Thyroid gland (tissue), 4 donors: ENCODE measurements at regions not wholly inside any gene's neighbourhood (a gene's known extent, or its start where the extent isn't known, plus 50 kb on each side); places are given as distances from the start of the nearest gene placed in this dataset.

ENCODE experiments used
- DNase-seq, 2 donors: peaks; one replicate each; pipeline ENCODE4 v3.0.0-alpha.2; 2019
- H3K27ac ChIP-seq, 3 donors: fragments of 200-600 bp; sonication (generic); 1 replicate in 2 of 3; 2 replicates in 1 of 3; pipeline ENCODE4 v1.5.1; 2016 to 2019; ENCODE audit warnings: mild to moderate bottlenecking in 1 of 3, moderate library complexity in 1 of 3
- H3K27me3 ChIP-seq: fragments of 200-600 bp; sonication (generic); one replicate; pipeline ENCODE4 v1.5.1; 2019
- H3K36me3 ChIP-seq, 2 donors: fragments of 200-600 bp; sonication (generic); one replicate each; pipeline ENCODE4 v1.5.1; 2016 to 2019
- H3K4me1 ChIP-seq, 2 donors: fragments of 200-600 bp; sonication (generic); one replicate each; pipeline ENCODE4 v1.5.1; 2017 to 2019
- H3K4me3 ChIP-seq, 3 donors: fragments of 200-600 bp; sonication (generic); replicated peaks in 1 of 3; 1 replicate in 2 of 3; 2 replicates in 1 of 3; pipeline ENCODE4 v1.5.1; 2016; ENCODE audit warnings: mild to moderate bottlenecking in 1 of 3
- H3K9me3 ChIP-seq: fragments of 200-600 bp; sonication (generic); one replicate; pipeline ENCODE4 v1.5.1; 2017
- POLR2A ChIP-seq, 2 donors: fragments of 450-650 bp; IDR thresholded peaks; one replicate each; pipeline ENCODE4 v1.6.1; 2017; ENCODE audit warnings: antibody characterized with exemption in 2 of 2, mild to moderate bottlenecking in 2 of 2, moderate library complexity in 1 of 2
- WGBS, 2 donors: methylation state at CpG; one replicate each; pipeline ENCODE4 v1.1.5; 2017; 5-methylcytosine and 5-hydroxymethylcytosine counted together
- intact Hi-C: fragments of 100-400 bp; cut with DNase I; formaldehyde crosslinking; loops from one replicate; pipeline ENCODE4 v1.15.1; 2023
- TF ChIP-seq, protein P1 (sequence below), 6 experiments: fragments of 200-600 bp in 3 of 6; fragments of 450-650 bp in 3 of 6; sonication (generic) in 3 of 6; IDR thresholded peaks; one replicate each; pipeline ENCODE4 v1.5.1; 2016 to 2019; ENCODE audit warnings: antibody characterized with exemption in 6 of 6, mild to moderate bottlenecking in 2 of 6, inconsistent platforms in 1 of 6, moderate library complexity in 1 of 6

DNA sequence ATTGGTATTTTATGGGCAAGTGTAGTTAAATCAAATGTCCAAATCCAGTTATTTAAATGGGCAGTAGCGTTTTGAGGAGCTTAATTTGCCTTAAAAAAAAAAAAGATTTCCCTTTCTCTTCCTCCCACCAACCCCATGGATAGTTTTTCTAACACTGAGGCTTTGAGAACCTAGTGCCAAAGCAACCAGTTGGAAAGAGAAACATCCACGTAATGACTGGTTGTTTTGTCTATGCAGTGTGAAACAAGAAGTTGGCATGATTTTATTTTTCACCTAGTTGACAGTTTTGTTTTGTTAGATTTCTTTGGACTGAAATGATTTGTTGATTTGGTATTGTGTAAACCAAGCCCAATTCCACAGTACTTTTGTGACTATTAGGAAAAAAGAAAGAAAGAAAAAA lies 170.0 kb downstream of the SOX2 start:
- Histone ChIP-seq H3K27ac (no peak overlapping the region), H3K36me3 (no peaks in the 10 kb centered on the region), H3K4me3 (no peak overlapping the region), H3K9me3 (no peaks in the 10 kb centered on the region), H3K27me3 (no peaks in the 10 kb centered on the region), H3K4me1 (peaks cover 0 to 10% of the 10 kb centered on the region in 2 donors)
- intact Hi-C loops, result no loop called here
- no peak for DNase-seq
- WGBS, 2 donors, result 18 to 24% methylated on average over 2 of the region's 2 CpGs
- no peak for TF ChIP-seq POLR2A (IDR thresholded peaks at IDR 0.05)
- TF ChIP-seq, protein P1, sequence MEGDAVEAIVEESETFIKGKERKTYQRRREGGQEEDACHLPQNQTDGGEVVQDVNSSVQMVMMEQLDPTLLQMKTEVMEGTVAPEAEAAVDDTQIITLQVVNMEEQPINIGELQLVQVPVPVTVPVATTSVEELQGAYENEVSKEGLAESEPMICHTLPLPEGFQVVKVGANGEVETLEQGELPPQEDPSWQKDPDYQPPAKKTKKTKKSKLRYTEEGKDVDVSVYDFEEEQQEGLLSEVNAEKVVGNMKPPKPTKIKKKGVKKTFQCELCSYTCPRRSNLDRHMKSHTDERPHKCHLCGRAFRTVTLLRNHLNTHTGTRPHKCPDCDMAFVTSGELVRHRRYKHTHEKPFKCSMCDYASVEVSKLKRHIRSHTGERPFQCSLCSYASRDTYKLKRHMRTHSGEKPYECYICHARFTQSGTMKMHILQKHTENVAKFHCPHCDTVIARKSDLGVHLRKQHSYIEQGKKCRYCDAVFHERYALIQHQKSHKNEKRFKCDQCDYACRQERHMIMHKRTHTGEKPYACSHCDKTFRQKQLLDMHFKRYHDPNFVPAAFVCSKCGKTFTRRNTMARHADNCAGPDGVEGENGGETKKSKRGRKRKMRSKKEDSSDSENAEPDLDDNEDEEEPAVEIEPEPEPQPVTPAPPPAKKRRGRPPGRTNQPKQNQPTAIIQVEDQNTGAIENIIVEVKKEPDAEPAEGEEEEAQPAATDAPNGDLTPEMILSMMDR (IDR thresholded peaks at IDR 0.05), result no peak

- DNase-seq, result no peak
- WGBS, 2 donors, result 88 to 91% methylated on average over 6 of the region's 6 CpGs
These were observed 174.3 kb downstream of the SOX2 start for GRCh38 chr3:181885868-181886630.

DNA sequence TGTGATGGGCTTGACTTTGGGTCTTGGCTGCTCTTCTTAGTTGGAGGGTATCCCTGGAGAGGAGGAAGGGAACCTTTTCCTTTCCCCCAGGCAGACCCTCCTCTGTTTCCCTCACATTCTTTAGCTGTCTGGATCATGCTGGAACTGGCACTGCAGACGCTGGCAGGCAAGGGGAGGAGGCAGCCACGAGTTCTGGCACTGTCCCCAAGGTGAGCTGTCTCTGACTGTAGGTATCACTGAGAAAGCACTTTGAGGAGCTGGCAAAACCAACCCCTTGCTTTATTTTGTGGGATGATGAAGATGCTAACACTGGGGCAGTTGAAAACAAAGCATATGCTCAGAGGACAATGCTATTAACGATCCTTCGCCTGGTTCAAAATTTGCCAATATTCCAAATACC lies 175.0 kb downstream of the SOX2 start:
- Histone ChIP-seq H3K4me3 (no peak overlapping the region), H3K27ac (no peak overlapping the region), H3K9me3 (no peaks in the 10 kb centered on the region), H3K36me3 (no peaks in the 10 kb centered on the region), H3K4me1 (peaks cover 0 to 4% of the 10 kb centered on the region in 2 donors), H3K27me3 (no peaks in the 10 kb centered on the region)
- 59 to 65% methylated on average over 4 of the region's 4 CpGs for WGBS, 2 donors
- DNase-seq, result no peak
- intact Hi-C loops, result no loop called here
- no peak for TF ChIP-seq POLR2A (IDR thresholded peaks at IDR 0.05)
- TF ChIP-seq, protein P1 (IDR thresholded peaks at IDR 0.05), result no peak

More at GRCh38 chr3:181885868-181886630, 174.3 kb downstream of the SOX2 start:
- Histone ChIP-seq H3K27me3 (no peaks in the 10 kb centered on the region), H3K36me3 (no peaks in the 10 kb centered on the region), H3K9me3 (no peaks in the 10 kb centered on the region), H3K4me3 (no peak overlapping the region), H3K4me1 (peaks cover 0 to 4% of the 10 kb centered on the region in 2 donors), H3K27ac (no peak overlapping the region)
- TF ChIP-seq, protein P1 (IDR thresholded peaks at IDR 0.05), result no peak
- no peak for TF ChIP-seq POLR2A (IDR thresholded peaks at IDR 0.05)
- intact Hi-C loops, result no loop called here

GRCh38 chr3:181887685-181888084 lies 176.0 kb downstream of the SOX2 start:
- H3K9me3 ChIP-seq, result no peaks in the 10 kb centered on the region
- no peaks in the 10 kb centered on the region for H3K36me3 ChIP-seq
- H3K4me3 ChIP-seq, result no peak overlapping the region
- no peak for DNase-seq
- H3K27me3 ChIP-seq, result no peaks in the 10 kb centered on the region
- intact Hi-C loops, result no loop called here
- no peak for TF ChIP-seq POLR2A (IDR thresholded peaks at IDR 0.05)
- TF ChIP-seq, protein P1 (IDR thresholded peaks at IDR 0.05), result no peak
- H3K27ac ChIP-seq, result no peak overlapping the region
- no peaks in the 10 kb centered on the region for H3K4me1 ChIP-seq
- WGBS, 2 donors, result 78 to 80% methylated on average over 1 of the region's 1 CpG

DNA sequence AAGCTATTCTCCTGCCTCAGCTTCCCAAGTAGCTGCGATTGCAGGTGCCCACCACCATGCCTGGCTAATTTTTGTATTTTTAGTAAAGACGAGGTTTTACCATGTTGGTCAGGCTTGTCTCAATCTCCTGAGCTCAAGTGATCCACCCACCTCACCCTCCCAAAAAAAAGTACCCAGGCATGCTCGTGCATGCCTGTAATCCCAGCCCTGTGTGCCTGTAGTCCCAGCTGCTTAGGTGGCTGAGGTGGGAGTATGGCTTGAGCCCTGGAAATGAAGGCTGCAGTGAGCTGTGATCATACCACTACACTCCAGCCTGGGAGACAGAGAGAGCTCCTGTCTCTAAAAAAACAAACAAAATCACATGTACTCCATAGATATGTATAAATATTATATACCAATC lies 176.5 kb downstream of the SOX2 start:
- H3K36me3 ChIP-seq, result no peaks in the 10 kb centered on the region
- no peaks in the 10 kb centered on the region for H3K9me3 ChIP-seq
- H3K27ac ChIP-seq, result no peak overlapping the region
- intact Hi-C loops, result no loop called here
- no peaks in the 10 kb centered on the region for H3K27me3 ChIP-seq
- no peak for DNase-seq
- no peak overlapping the region for H3K4me3 ChIP-seq
- H3K4me1 ChIP-seq, result no peaks in the 10 kb centered on the region
- no peak for TF ChIP-seq POLR2A (IDR thresholded peaks at IDR 0.05)
- TF ChIP-seq, protein P1 (IDR thresholded peaks at IDR 0.05), result no peak
- 69 to 82% methylated on average over 3 of the region's 3 CpGs for WGBS, 2 donors
